DOHH2 (cell line): ENCODE measurements at regions not wholly inside any gene's neighbourhood (a gene's known extent, or its start where the extent isn't known, plus 50 kb on each side); places are given as distances from the start of the nearest gene placed in this dataset.

Experiments
- H3F3A ChIP-seq: fragments of 200-600 bp; sonication (generic), shearing (Covaris generic); 2 replicates; pipeline ENCODE4 v1.6.0; 2016; ENCODE audit warnings: antibody characterized with exemption, mild to moderate bottlenecking; ENCODE audit not compliant: control insufficient read depth, insufficient read depth
- H3K27ac ChIP-seq: fragments of 200-600 bp; sonication (generic); 2 replicates; pipeline ENCODE4 v1.5.1; 2014; ENCODE audit warnings: low read depth, mild to moderate bottlenecking, low read length, moderate library complexity
- H3K27me3 ChIP-seq: fragments of 200-600 bp; sonication (generic); 2 replicates; pipeline ENCODE4 v1.6.1; 2014; ENCODE audit warnings: mild to moderate bottlenecking, low read length, mixed read lengths; ENCODE audit not compliant: control insufficient read depth
- H3K36me3 ChIP-seq: fragments of 200-600 bp; sonication (generic); 2 replicates; pipeline ENCODE4 v1.6.1; 2014; ENCODE audit warnings: mild to moderate bottlenecking, low read length, moderate library complexity, mixed read lengths; ENCODE audit not compliant: control insufficient read depth
- H3K4me1 ChIP-seq: fragments of 200-600 bp; sonication (generic); 2 replicates; pipeline ENCODE4 v1.6.1; 2014; ENCODE audit warnings: mild to moderate bottlenecking, low read length, mixed read lengths; ENCODE audit not compliant: control insufficient read depth
- H3K4me2 ChIP-seq: fragments of 200-600 bp; sonication (generic); 2 replicates; pipeline ENCODE4 v1.6.0; 2014; ENCODE audit warnings: mild to moderate bottlenecking, low read length, moderate library complexity
- H3K4me3 ChIP-seq: fragments of 200-600 bp; sonication (generic); 2 replicates; pipeline ENCODE4 v1.5.1; 2014; ENCODE audit warnings: mild to moderate bottlenecking, low read length, mixed read lengths
- H3K79me2 ChIP-seq: fragments of 200-600 bp; sonication (generic); 2 replicates; pipeline ENCODE4 v1.6.1; 2014; ENCODE audit warnings: mild to moderate bottlenecking, low read length, mixed read lengths; ENCODE audit not compliant: control insufficient read depth
- H3K9me2 ChIP-seq: fragments of 200-600 bp; sonication (generic); replicated peaks from 2 replicates; pipeline ENCODE4 v1.6.1; 2014; ENCODE audit warnings: mild to moderate bottlenecking, low read length, mixed read lengths; ENCODE audit not compliant: control insufficient read depth
- H3K9me3 ChIP-seq: fragments of 200-600 bp; sonication (generic); 2 replicates; pipeline ENCODE4 v1.6.1; 2014; ENCODE audit warnings: antibody characterized with exemption, low read length, mixed read lengths; ENCODE audit not compliant: control insufficient read depth, insufficient read depth
- H4K20me1 ChIP-seq: fragments of 200-600 bp; sonication (generic); 2 replicates; pipeline ENCODE4 v1.6.0; 2014; ENCODE audit warnings: low read depth, mild to moderate bottlenecking, antibody characterized with exemption, low read length, moderate library complexity; ENCODE audit not compliant: control insufficient read depth, insufficient read depth
- CTCF ChIP-seq: fragments of 200-600 bp; sonication (generic); IDR thresholded peaks from one replicate; pipeline ENCODE4 v1.5.1; 2014; ENCODE audit warnings: antibody characterized with exemption, mild to moderate bottlenecking, low read depth, low read length; ENCODE audit not compliant: poor library complexity, severe bottlenecking
- EZH2phosphoT487 ChIP-seq: fragments of 200-600 bp; sonication (generic); IDR thresholded peaks from 2 replicates; pipeline ENCODE4 v1.6.1; 2017; ENCODE audit warnings: borderline replicate concordance, mild to moderate bottlenecking, antibody characterized with exemption, low read length, moderate library complexity, mixed read lengths

- H3K9me2 ChIP-seq: no peaks in the 10 kb centered on the region
- no peaks in the 10 kb centered on the region for H3K36me3 ChIP-seq
- no peak overlapping the region for H3K27ac ChIP-seq
- H3K79me2 ChIP-seq: no peaks in the 10 kb centered on the region
- H3K9me3 ChIP-seq: no peaks in the 10 kb centered on the region
- no peak overlapping the region for H3K4me2 ChIP-seq
- H3K27me3 ChIP-seq: peaks cover 3% of the 10 kb centered on the region; the same call in 1 of the 2 replicates
- no peaks in the 10 kb centered on the region for H3F3A ChIP-seq
- TF ChIP-seq CTCF: no peak
- no peak for TF ChIP-seq EZH2phosphoT487
- no peaks in the 10 kb centered on the region for H4K20me1 ChIP-seq
- no peaks in the 10 kb centered on the region for H3K4me1 ChIP-seq
- H3K4me3 ChIP-seq: no peak overlapping the region
Observed at GRCh38 chr10:71132321-71132810, 80.0 kb upstream of the UNC5B start.

GRCh38 chr10:71133710-71134686, 78.4 kb upstream of the UNC5B start:
- H3K27me3 ChIP-seq: peaks cover 3% of the 10 kb centered on the region; the same call in 1 of the 2 replicates

GRCh38 chr10:71134732-71135211, 77.6 kb upstream of the UNC5B start:
- Histone ChIP-seq H3K9me2 (no peaks in the 10 kb centered on the region), H3K79me2 (no peaks in the 10 kb centered on the region), H3F3A (no peaks in the 10 kb centered on the region), H3K9me3 (no peaks in the 10 kb centered on the region), H3K36me3 (no peaks in the 10 kb centered on the region), H3K27me3 (peaks cover 3% of the 10 kb centered on the region; the same call in 1 of the 2 replicates), H3K4me2 (no peak overlapping the region), H3K4me1 (no peaks in the 10 kb centered on the region), H4K20me1 (no peaks in the 10 kb centered on the region), H3K4me3 (no peak overlapping the region), H3K27ac (no peak overlapping the region)
- TF ChIP-seq CTCF (no peak), EZH2phosphoT487 (no peak)

More at GRCh38 chr10:71133710-71134686, 78.4 kb upstream of the UNC5B start:
- no peaks in the 10 kb centered on the region for H3K4me1 ChIP-seq
- H3K4me2 ChIP-seq: no peak overlapping the region
- no peaks in the 10 kb centered on the region for H3K36me3 ChIP-seq
- no peaks in the 10 kb centered on the region for H3K79me2 ChIP-seq
- TF ChIP-seq EZH2phosphoT487 (no peak), CTCF (no peak)
- no peaks in the 10 kb centered on the region for H3K9me3 ChIP-seq
- H3K4me3 ChIP-seq: no peak overlapping the region
- H4K20me1 ChIP-seq: no peaks in the 10 kb centered on the region
- H3F3A ChIP-seq: no peaks in the 10 kb centered on the region
- no peak overlapping the region for H3K27ac ChIP-seq
- no peaks in the 10 kb centered on the region for H3K9me2 ChIP-seq
